Stimulated activated CD8-positive, alpha-beta memory T cell treated with anti-CD3 and anti-CD28 coated beads, Interleukin-7, amount 100 ng/mL, for 4 hours (primary cell): ENCODE measurements at regions not wholly inside any gene's neighbourhood (a gene's known extent, or its start where the extent isn't known, plus 50 kb on each side); places are given as distances from the start of the nearest gene placed in this dataset.

Source experiments
- DNase-seq, 2 donors: peaks; one replicate each; pipeline ENCODE4 v3.0.0-alpha.2; 2020; ENCODE audit warnings: low read depth in 2 of 2

DNA sequence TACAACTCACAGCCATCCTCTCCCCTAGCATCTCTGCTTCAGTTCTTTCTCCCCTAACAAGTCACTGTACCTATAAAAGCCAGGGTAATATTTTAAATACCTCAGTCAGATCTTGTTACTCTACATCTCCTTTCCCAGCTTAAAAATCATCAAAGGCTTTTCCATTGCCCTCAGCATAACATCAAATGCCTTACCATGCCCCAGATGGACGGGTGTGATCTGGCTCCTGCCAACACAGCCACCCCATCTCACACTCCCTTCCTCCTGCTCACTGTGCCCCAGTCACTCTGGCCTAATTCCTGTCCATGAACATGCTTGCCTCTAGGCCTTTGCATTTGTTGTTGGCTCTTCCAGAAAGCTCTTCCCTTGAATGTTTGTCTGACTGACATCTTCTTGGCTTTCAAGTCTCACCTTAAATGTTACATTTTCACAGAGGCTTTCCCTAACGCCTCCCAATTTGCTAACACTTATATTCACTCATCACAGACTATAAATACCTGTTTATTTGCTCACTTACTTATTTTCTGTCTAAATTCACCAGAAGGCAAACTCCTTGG is 640.9 kb downstream of the NYAP2 start:
- no peak for DNase-seq

DNA sequence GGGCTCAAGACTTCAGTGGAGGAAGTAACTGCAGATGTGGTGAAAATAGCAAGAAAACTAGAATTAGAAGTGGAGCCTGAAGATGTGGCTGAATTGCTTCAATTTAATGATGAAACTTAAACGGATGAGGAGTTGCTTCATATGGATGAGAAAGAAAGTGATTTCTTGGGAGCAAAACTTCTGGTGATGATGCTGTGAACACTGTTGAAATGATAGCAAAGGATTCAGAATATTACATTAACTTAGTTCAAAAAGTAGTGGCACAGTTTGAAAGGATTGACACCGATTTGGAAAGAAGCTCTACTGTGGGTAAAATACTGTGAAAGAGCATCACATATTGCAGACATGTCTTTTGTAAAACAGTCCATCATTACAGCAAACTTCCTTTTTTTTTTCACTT is 638.0 kb downstream of the NYAP2 start:
- DNase-seq = no peak

DNA sequence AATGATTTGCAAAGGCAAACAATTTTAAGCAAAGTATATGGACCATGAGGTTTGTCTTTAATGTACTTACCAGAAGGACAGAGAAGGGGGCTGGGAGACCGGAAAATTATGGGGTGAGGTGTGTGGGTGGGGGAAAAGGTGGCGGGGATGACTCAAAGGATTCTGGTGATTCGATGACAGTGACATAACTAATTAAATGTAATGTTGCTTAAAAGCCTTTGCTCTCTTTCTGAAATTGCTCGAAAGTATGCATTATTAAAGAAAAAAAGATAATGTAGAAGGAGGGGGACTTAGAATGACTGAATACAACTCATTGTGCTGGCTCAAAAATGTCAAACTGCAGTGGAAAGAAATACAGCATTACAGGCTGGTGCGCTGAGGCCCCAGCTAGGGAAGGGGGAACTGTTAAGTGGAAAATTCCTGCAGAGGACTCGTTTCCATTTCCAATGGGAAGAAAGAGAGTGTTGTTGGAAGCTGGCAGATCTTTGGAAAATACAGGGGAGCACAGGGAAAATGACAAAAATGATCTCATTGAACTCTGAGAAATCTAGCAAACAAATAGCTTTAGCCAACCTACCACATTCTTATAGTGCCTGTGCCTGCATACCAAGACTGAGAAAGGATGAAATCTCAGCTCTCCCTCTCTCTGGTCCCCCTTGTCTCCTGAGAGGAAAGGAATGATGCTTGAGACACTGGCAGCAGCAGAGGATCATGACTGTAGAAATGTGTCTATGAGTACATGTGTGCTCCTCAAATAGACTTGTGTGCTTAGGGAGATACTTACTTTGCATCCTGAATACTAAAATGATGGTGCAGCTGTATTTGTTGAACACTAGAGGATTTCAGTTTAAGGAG is 632.4 kb downstream of the NYAP2 start:
- DNase-seq = no peak

DNA sequence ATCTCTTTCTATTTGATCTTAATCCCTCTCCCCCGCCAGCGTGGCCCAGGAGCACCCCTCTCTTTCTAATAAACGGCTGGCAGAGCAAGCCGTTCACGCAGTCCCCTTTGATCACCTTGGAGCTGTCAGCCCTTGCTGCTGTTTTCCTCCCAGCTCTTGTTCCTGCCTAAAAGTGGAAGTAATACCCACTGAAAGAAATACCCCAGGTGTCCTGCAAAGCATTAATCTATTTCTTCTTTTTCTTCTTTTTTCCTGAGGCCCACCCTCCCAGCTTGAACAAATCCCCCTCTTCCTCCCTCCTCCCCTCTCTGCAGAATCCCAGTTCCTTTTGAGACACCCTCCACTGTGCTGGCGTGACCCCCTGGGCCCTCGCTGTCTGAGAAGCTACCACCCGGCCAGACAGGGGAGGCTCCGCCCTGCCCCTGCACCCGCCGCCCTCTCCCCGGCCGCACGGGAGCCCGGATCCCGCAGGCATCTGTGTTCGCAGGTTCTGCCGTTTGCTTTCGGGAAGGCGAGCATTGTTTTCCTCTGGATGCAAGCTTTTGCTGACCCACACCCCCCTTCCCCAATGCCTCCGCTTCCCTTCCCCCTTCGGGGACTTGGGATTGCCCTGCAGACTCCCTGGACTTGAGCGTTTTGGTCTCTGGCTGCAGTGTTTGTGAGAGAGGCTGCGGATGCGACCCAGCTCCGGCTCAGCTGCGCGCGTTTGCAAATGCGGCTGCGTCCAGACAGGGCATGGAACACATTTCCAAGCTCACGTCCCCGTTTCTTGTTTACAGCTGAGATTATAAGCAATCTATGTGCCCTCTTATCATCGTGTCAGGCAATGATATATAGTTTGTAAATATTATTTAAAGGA is 631.5 kb downstream of the NYAP2 start:
- DNase-seq = no peak

DNA sequence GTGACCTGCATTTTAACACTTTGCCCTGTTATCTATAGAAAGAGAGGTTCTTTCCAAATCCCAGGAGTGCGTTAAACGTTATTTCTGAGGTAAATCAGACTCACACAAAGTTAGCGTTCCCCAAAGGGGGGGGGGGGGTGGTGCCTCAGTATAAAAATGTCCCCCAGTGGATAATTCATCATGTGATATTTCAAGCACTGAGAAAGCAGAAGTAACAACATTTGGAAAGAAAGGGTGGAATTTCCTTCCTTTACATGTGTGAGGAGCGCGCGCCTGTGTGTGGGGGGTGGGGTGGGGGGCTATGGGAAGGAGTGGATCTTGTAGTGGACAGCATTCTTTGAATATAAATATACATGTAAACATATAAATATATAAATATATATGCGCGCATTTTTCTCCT is 630.9 kb downstream of the NYAP2 start:
- no peak for DNase-seq

DNA sequence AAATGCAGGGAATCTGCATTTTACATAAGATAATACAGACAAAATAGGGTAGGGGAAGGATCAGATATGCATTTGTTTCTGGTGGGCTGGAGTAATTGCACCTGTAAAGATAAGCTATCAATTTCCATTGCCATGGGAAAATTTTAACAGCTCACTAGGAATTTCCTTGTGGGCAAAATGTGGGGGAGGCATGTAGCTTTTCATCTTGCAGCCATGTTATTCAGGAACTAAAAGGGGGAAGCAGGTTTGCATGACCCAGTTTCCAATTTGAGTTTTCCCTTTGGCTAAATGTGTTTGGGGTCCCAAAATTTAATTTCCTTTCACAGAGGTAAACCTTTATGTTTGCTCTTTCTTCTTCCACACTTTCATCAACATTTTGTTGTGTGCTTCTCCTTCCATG is 624.4 kb downstream of the NYAP2 start:
- no peak for DNase-seq

DNA sequence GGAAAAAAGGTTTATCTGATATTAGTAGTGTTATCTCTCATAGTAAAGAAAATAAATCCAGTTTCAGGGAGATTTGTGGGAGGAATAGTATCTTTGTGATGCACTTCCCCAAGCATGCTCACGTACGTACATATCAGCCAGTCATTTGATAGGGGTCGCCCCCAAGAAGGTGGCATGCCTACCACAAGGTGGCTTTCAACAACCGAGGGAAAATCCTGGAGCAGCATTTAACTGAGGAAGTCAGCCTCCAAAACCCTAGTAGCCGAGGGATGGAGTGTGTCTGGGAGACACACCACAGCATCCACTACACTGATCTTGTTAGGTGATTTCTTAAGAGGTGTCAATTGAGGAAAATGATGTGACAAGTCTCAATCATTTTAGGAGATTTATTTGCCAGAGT is 623.9 kb downstream of the NYAP2 start:
- no peak for DNase-seq

DNA sequence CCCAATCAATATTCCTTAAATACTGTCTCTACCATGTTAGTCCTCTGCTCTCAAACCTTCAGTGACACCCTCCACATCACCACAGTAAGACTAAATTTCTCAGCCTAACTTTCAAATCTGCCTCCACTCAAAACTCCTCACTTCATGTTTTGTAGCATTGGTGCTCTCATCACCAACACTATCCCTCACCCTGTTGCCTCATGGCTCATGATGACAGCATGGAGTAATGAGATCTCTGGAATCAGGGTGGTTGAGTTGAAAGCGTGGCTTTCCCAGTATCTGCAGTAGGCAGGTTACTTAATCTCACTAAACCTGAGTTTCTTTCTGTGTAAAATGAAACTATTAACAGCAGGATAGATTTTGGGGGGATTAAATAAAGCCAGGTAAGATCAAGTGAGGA is 621.4 kb downstream of the NYAP2 start:
- DNase-seq = no peak

DNA sequence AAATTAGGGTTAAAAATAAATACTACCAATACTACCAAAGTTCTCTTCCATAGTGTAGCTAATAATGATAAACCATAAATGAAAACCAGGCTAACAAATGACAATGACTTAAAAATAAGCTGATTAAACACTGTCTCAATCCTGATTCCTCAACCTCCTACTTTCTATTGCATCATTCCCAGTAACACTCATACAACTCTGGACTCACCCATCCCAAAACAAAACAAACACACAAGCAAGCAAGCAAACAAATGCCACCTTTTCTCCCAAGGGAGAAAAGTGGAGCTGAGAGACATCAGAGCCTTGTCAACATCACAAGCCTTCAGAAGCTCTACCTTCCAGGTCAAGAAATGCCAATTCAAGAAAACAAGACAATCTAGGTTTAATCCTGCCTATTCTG is 620.7 kb downstream of the NYAP2 start:
- DNase-seq = no peak

DNA sequence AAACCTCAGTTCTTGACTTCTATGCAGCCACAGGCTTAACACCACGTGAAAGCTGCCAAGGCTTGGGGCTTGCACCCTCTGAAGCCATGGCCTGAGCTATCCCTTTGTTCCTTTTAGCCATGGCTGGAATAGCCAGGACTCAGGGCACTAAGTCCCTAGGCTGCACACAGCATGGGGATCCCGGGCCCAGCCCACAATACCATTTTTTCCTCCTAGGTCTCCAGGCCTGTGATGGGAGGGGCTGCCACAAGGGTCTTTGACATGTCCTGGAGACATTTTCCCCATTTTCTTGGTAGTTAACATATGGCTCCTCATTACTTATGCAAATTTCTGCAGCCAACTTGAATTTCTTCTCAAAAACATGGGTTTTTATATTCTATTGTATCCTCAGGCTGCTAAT is 619.1 kb downstream of the NYAP2 start:
- no peak for DNase-seq

DNA sequence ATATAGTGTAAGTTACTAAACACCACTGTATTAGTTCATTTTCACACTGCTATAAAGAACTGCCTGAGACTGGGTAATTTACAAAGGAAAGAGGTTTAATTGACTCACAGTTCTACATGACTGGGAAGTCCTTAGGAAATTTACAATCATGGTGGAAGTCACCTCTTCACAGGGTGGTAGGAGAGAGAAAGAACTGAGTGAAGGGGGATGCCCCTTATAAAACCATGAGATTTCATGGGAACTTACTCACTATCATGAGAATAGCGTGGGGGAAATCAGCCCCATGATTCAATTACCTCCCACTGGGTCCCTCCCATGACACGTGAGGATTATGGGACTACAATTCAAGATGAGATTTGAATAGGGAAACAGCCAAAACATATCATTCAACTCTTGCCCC is 618.0 kb downstream of the NYAP2 start:
- DNase-seq = no peak

DNA sequence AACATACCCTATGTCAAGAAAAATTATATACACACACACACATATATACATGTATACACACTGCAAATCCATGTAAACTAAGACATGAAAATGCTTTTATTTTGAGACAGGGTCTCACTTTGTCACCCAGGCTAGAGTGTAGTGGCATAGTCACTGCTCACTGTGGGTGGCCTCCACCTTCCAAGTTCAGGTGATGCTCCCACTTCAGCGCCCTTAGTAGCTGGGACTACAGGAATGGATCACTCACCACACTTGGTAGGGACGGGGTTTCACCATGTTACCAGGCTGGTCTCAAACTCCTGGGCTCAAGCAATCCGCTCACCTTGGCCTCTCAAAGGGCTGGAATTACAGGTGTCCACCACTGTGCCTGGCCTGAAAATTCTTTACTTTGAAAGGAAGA is 617.6 kb downstream of the NYAP2 start:
- DNase-seq = no peak

DNA sequence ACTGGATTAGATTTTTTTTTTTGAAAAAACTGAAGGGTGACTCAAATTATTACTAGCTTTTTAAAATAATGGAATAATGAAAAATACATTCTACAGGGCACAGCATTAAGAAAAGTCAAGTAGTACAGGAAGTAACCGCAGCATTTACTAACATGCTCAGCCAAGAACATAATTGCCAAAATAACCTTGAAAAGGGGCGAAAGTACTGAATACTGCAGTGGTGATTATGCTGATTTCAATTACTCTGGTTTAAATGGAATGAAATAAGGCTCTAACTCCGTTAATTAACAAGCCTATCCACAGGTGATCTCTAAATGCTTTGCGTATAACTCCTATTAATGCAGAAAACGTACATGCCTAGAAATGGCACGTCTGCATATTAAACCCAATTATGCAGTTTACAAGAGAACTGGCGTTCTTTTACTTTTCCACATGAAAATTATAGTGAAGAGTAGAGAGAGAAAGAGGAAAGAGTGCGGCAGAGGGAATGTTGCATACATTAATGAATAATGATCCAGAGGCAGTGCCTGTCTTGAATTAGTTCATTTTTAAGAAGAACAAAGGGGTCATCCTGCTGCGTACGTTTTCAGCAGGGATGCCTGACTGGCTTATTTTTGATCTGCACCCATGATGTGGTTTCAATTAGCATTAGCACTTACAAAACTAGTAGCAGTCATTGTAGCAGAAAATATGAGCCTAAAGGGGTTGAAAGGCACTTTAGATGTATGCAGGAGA is 612.4 kb downstream of the NYAP2 start:
- no peak for DNase-seq

DNA sequence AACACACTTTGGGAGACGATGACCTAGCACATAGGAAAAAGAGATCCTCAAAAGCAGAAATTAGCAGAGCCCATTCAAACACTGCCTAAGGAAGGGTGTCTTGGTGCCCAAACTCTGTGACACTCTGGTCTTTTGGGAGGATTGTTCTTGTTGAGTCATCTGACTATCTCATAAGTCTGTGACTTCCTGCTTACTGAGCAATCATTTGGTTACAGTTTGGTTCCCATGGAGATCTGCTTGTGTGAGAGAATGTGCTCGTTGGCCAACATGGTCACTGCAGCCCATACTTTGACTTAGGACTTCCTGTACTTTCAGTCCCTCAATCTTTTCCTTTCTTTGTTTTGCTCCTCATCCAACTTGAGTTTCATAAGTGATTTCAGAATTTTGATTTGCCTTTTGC is 602.9 kb downstream of the NYAP2 start:
- DNase-seq = no peak

DNA sequence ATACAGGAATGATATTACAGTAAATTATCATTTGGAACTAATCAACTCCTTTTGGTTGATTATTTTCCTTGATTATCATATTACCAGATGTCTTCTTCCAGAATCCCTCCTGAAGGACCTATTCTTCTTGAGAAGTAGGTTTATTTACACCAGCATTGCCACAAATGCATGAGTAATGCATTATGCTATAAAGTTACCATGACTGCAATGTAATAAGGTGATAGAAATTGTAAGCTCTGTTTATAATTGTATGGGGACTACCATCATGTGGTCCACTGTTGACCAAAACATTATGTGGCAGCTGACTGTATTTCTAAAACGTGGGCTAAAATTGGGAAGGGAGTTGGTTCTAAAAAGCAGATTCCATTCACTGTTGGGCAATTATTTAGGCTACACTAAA is 602.2 kb downstream of the NYAP2 start:
- DNase-seq = no peak

DNA sequence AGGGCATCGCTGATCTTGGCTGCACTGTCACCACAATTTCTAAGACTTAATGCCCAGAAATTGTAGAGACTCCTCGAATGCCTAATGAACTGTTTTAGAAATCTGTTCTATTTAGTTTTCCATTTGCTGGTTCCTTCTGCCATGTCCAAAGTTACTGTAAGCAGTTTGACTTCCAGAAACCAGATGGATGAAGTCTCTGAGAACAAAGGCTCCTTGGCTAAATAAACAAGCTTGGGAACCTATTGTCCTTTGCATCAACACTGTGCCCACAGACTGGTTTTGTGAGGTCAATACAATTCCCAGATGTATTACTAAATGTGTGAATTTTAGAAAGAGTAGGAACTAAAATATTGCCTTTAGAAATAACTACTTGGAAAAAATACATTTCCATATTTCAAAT is 600.2 kb downstream of the NYAP2 start:
- no peak for DNase-seq

DNA sequence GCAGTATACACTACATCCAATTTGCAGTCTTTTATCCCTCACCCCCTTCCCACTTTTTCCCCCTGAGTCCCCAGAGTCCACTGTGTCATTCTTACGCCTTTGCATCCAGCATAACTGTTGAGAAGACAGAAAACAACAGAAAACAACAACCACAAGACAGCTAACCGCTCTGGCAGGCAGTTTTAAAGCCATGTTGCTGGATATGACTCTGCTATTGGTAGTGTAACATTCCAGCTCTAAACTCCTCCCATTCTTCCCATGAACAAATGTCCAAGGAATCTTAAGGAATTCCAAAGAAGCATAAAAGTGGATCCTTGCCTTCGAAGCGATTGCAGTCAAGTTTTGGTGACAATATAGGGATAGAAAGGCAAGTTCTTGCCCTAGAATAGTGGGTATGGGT is 599.1 kb downstream of the NYAP2 start:
- DNase-seq = no peak

DNA sequence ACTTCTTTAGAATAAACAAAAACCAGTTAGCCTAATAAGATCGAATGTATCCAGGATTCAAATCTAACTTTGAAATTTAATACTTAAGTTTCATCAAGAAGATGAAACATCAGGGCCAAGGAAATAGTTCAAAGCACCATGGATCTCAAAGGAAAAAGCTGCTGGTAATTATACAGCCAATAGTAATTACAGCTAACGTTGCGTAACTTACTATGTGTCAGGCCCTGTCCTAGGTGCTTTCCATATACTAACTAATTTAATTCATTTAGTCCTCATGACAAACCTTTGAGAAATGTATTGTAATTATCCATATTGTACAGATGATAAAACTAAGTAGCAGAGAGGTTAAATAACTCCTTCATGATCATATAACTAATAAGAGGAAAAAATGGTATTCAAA is 598.6 kb downstream of the NYAP2 start:
- no peak for DNase-seq

DNA sequence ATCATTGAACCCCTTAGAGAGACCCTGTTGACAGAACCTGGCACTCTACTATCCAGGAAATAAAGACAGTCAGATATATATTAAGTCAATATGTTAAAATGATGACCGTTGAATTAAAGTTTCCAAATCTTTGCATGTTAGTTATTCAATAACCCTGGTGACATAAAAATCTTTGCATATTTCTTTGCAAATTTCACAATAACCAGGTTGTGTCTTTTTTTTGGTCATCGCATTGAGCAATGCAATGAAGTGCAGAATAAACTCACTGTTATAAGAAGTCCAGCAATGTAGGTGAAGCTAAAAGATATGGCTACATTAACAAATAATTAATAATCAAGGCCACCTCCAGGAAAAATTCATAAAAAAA is 596.9 kb downstream of the NYAP2 start:
- DNase-seq = no peak

DNA sequence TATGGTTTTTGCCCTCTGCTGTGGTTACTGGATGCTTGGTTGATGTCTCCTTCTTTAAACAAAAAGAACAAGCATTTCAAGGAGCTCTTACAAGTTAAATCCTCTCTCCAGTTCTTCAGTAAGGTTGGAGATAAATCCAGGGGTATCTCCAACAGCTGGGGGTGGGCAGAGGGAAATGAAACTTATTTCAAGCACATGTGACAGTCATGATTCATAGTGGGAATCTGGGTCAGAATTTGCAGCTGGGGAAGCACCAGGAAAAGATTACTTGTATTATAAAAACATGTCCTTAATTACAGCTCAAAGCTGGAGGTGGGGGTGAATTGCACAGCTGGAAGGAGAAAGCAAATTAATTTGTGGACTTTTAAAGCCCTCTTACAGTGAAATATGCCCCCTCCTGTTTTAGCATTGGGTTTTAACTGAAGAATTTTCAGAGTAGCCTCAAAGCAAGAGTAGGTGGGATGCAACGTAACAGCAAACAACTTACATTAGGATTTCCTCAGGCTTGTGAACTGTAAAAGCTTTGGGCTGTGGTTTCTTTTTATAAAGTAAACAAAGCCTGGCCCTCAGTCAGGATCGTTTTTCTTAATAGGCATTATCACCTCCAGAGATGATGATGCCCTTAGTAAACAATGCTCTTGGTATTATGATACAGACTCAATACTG is 596.4 kb downstream of the NYAP2 start:
- no peak for DNase-seq

DNA sequence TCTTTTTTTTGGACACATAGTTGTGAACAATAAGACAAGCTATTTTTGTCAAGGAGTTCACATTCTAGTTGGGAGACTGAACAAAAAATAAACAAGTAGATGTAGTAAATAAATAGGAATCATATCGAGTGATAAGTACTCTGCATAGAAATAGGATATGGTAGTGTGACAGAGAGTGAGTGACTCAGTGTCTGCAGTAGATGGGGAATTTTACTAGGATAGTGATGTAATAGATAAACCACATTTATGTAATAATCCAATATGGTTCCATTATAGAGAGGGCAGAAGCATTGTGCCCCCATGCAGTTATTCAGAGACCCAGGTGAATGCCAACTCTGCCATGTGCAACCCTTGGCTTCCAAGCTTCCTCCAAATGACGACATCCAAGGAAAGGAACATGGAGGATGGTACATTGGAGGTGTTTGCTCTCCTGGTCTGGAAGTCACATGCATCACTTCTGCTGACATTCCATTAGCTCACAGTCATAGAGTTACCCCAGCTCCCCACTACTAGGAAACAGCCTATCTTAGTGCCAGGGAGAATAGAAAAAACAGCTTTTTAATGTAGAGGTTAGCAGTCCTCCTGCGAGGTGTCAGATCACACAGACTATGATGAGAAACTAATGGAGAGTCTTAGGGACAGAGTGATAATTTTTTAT is 595.4 kb downstream of the NYAP2 start:
- no peak for DNase-seq
